Activated naive CD4-positive, alpha-beta T cell treated with Interleukin-2 at 50 U/mL for 16 hours (primary cell): ENCODE measurements at regions not wholly inside any gene's neighbourhood (a gene's known extent, or its start where the extent isn't known, plus 50 kb on each side); places are given as distances from the start of the nearest gene placed in this dataset.
"Not testable (repeated sequence)": the region's sequence is repeated elsewhere in the genome, so short reads cannot be mapped to it uniquely, and the experiment has no call there.

Experiments
- DNase-seq: peaks from one replicate; pipeline ENCODE4 v3.0.0-alpha.2; 2020

GRCh38 chr6:99802396-99803031, 191.5 kb downstream of the MCHR2 start:
- no peak for DNase-seq

GRCh38 chr6:99808992-99809391, 185.0 kb downstream of the MCHR2 start:
- no peak for DNase-seq

- no peak for DNase-seq
These were observed 183.7 kb downstream of the MCHR2 start for GRCh38 chr6:99810295-99810694.

GRCh38 chr6:99810942-99811620, 182.9 kb downstream of the MCHR2 start:
- no peak for DNase-seq

- DNase-seq: no peak
These were observed 182.4 kb downstream of the MCHR2 start for GRCh38 chr6:99811636-99812035.

- no peak for DNase-seq
These were observed 180.5 kb downstream of the MCHR2 start for GRCh38 chr6:99813565-99813964.

GRCh38 chr6:99814230-99814928, 179.6 kb downstream of the MCHR2 start:
- DNase-seq: no peak

GRCh38 chr6:99816795-99817194, 177.2 kb downstream of the MCHR2 start:
- DNase-seq: no peak

- no peak for DNase-seq
These were observed 175.9 kb downstream of the MCHR2 start for GRCh38 chr6:99818161-99818560.

- DNase-seq: no peak
These were observed 174.2 kb downstream of the MCHR2 start for GRCh38 chr6:99819853-99820252.

GRCh38 chr6:99821164-99821563, 172.9 kb downstream of the MCHR2 start:
- DNase-seq: no peak

- DNase-seq: no peak
These were observed 171.1 kb downstream of the MCHR2 start for GRCh38 chr6:99822741-99823512.

GRCh38 chr6:99823513-99824235, 170.3 kb downstream of the MCHR2 start:
- not testable (repeated sequence) for DNase-seq

GRCh38 chr6:99833034-99833433, 161.0 kb downstream of the MCHR2 start:
- DNase-seq: no peak

GRCh38 chr6:99836471-99836870, 157.6 kb downstream of the MCHR2 start:
- DNase-seq: no peak

GRCh38 chr6:99838607-99839006, 155.4 kb downstream of the MCHR2 start:
- DNase-seq: no peak

- DNase-seq: no peak
These were observed 152.7 kb downstream of the MCHR2 start for GRCh38 chr6:99841297-99841696.

GRCh38 chr6:99846006-99846405, 148.0 kb downstream of the MCHR2 start:
- DNase-seq: no peak

- no peak for DNase-seq
These were observed 143.2 kb downstream of the MCHR2 start for GRCh38 chr6:99850841-99851240.

- no peak for DNase-seq
These were observed 142.0 kb downstream of the MCHR2 start for GRCh38 chr6:99852031-99852430.

- no peak for DNase-seq
These were observed 127.0 kb downstream of the MCHR2 start for GRCh38 chr6:99867026-99867425.

- DNase-seq: peak; percentile 64
These were observed 125.8 kb downstream of the MCHR2 start for GRCh38 chr6:99868074-99868702.
